Thoracic aorta (tissue), 2 donors: ENCODE measurements at regions not wholly inside any gene's neighbourhood (a gene's known extent, or its start where the extent isn't known, plus 50 kb on each side); places are given as distances from the start of the nearest gene placed in this dataset.
"Not testable (repeated sequence)": the region's sequence is repeated elsewhere in the genome, so short reads cannot be mapped to it uniquely, and the experiment has no call there.

Experiments
- ATAC-seq: fragments of 150-250 bp; one replicate; pipeline ENCODE4 v1.8.0; 2017; ENCODE audit warnings: low read depth; ENCODE audit not compliant: insufficient number of reproducible peaks, low FRiP score
- DNase-seq: peaks from one replicate; pipeline ENCODE4 v3.0.0-alpha.2; 2020; ENCODE audit warnings: low spot score
- H3K27ac ChIP-seq, 2 donors: fragments of 200-600 bp; sonication (generic); 1 replicate in 1 of 2; 2 replicates in 1 of 2; pipeline ENCODE4 v1.5.1; 2016; ENCODE audit warnings: mild to moderate bottlenecking in 2 of 2, moderate library complexity in 2 of 2
- H3K27me3 ChIP-seq: fragments of 200-600 bp; sonication (generic); replicated peaks from 2 replicates; pipeline ENCODE4 v1.6.0; 2016; ENCODE audit warnings: mild to moderate bottlenecking; ENCODE audit not compliant: insufficient read depth
- H3K36me3 ChIP-seq: fragments of 200-600 bp; sonication (generic); one replicate; pipeline ENCODE4 v1.5.1; 2016
- H3K4me1 ChIP-seq, 2 donors: fragments of 200-600 bp; sonication (generic); 1 replicate in 1 of 2; 2 replicates in 1 of 2; pipeline versions ENCODE4 v1.5.1 to v1.6.0; 2016; ENCODE audit warnings: low read depth in 2 of 2, mild to moderate bottlenecking in 1 of 2; ENCODE audit not compliant: control insufficient read depth in 1 of 2
- H3K4me3 ChIP-seq: fragments of 200-600 bp; sonication (generic); 2 replicates; pipeline ENCODE4 v1.5.1; 2016; ENCODE audit warnings: mild to moderate bottlenecking
- H3K9me3 ChIP-seq: fragments of 200-600 bp; sonication (generic); 2 replicates; pipeline ENCODE4 v1.5.1; 2016
- TF ChIP-seq, protein P1 (sequence below): fragments of 200-600 bp; sonication (generic); IDR thresholded peaks from one replicate; pipeline ENCODE4 v1.5.1; 2019; ENCODE audit warnings: antibody characterized with exemption

GRCh38 chr9:102205251-102205650, 466.8 kb upstream of the GRIN3A start:
- Histone ChIP-seq H3K4me3 (no peak overlapping the region), H3K27ac (no peak overlapping the region), H3K36me3 (no peaks in the 10 kb centered on the region), H3K27me3 (no peaks in the 10 kb centered on the region), H3K9me3 (no peaks in the 10 kb centered on the region), H3K4me1 (no peaks in the 10 kb centered on the region)
- ATAC-seq: no peak
- TF ChIP-seq, protein P1, sequence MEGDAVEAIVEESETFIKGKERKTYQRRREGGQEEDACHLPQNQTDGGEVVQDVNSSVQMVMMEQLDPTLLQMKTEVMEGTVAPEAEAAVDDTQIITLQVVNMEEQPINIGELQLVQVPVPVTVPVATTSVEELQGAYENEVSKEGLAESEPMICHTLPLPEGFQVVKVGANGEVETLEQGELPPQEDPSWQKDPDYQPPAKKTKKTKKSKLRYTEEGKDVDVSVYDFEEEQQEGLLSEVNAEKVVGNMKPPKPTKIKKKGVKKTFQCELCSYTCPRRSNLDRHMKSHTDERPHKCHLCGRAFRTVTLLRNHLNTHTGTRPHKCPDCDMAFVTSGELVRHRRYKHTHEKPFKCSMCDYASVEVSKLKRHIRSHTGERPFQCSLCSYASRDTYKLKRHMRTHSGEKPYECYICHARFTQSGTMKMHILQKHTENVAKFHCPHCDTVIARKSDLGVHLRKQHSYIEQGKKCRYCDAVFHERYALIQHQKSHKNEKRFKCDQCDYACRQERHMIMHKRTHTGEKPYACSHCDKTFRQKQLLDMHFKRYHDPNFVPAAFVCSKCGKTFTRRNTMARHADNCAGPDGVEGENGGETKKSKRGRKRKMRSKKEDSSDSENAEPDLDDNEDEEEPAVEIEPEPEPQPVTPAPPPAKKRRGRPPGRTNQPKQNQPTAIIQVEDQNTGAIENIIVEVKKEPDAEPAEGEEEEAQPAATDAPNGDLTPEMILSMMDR: no peak
- DNase-seq: no peak

DNA sequence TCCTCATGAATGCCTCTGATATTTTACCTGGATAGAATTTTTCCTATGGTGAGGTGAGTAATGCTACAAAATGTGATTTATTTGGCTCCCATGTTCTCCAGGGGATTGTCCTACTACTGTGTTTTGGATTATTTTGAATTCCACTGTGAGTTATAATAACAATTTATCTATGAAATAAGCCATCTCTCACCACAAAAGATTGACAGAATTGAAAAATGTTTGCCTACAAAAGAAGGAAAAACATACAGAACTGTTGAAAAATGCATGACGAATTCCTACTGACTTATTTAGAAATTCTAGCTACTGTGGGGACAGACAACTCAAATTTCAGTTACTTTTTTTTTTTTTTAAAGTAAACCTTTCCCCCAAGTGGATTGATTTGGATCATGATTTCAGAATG, 463.7 kb upstream of the GRIN3A start:
- Histone ChIP-seq H3K4me3 (no peak overlapping the region), H3K4me1 (no peaks in the 10 kb centered on the region), H3K27me3 (no peaks in the 10 kb centered on the region), H3K9me3 (no peaks in the 10 kb centered on the region), H3K27ac (no peak overlapping the region), H3K36me3 (no peaks in the 10 kb centered on the region)
- ATAC-seq (no peak), DNase-seq (no peak)
- TF ChIP-seq, protein P1: no peak

GRCh38 chr9:102185962-102186361, 447.5 kb upstream of the GRIN3A start:
- no peaks in the 10 kb centered on the region for H3K9me3 ChIP-seq
- H3K4me3 ChIP-seq: no peak overlapping the region
- no peaks in the 10 kb centered on the region for H3K27me3 ChIP-seq
- no peak for DNase-seq
- no peaks in the 10 kb centered on the region for H3K4me1 ChIP-seq
- no peak for ATAC-seq
- no peaks in the 10 kb centered on the region for H3K36me3 ChIP-seq
- H3K27ac ChIP-seq: no peak overlapping the region
- TF ChIP-seq, protein P1: no peak

- TF ChIP-seq, protein P1: no peak
- H3K4me1 ChIP-seq: no peaks in the 10 kb centered on the region
- H3K27me3 ChIP-seq: no peaks in the 10 kb centered on the region
- ATAC-seq: no peak
- no peaks in the 10 kb centered on the region for H3K9me3 ChIP-seq
- H3K4me3 ChIP-seq: no peak overlapping the region
- no peaks in the 10 kb centered on the region for H3K36me3 ChIP-seq
- H3K27ac ChIP-seq: no peak overlapping the region
- DNase-seq: no peak
Observed at GRCh38 chr9:102185371-102185770, 446.9 kb upstream of the GRIN3A start.

- no peak for DNase-seq
- no peak for ATAC-seq
- Histone ChIP-seq H3K4me1 (no peaks in the 10 kb centered on the region), H3K27me3 (no peaks in the 10 kb centered on the region), H3K36me3 (no peaks in the 10 kb centered on the region), H3K4me3 (no peak overlapping the region), H3K27ac (no peak overlapping the region), H3K9me3 (no peaks in the 10 kb centered on the region)
- TF ChIP-seq, protein P1: no peak
Observed at GRCh38 chr9:102178811-102179210, 440.4 kb upstream of the GRIN3A start.

GRCh38 chr9:102174202-102174601, 435.8 kb upstream of the GRIN3A start:
- DNase-seq, H3K9me3 ChIP-seq, H3K27ac ChIP-seq, ATAC-seq, H3K36me3 ChIP-seq, H3K4me3 ChIP-seq, H3K27me3 ChIP-seq, H3K4me1 ChIP-seq: not testable (repeated sequence)
